HEK293 (cell line): ENCODE measurements at regions not wholly inside any gene's neighbourhood (a gene's known extent, or its start where the extent isn't known, plus 50 kb on each side); places are given as distances from the start of the nearest gene placed in this dataset.

Experiments used
- CTCF ChIA-PET: fragments of 350-600 bp; formaldehyde crosslinking; extraction: SDS; loops from one replicate; lab custom pipeline; 2021; ENCODE audit warnings: antibody characterized with exemption; lab: Yijun Ruan, JAX
- POLR2A ChIA-PET: fragments of 300-600 bp; formaldehyde crosslinking; extraction: SDS; loops from one replicate; lab custom pipeline; 2020; ENCODE audit warnings: antibody characterized with exemption, inconsistent platforms; lab: Yijun Ruan, JAX
- H3K27ac ChIP-seq: fragments of 200-500 bp; sonication (Bioruptor generic); 2 replicates; pipeline ENCODE4 v1.5.1; 2014; ENCODE audit warnings: low read depth, low read length, control low read depth, inconsistent platforms; ENCODE audit errors: extremely low read depth
- H3K36me3 ChIP-seq, 2 experiments: fragments of 200-500 bp in 1 of 2; sonication (Bioruptor generic) in 1 of 2; 1 replicate in 1 of 2; 2 replicates in 1 of 2; pipeline ENCODE4 v1.5.1; 2014 to 2017; ENCODE audit warnings: inconsistent platforms in 2 of 2, low read length in 2 of 2; ENCODE audit not compliant: control insufficient read depth in 2 of 2, insufficient read depth in 1 of 2
- H3K4me1 ChIP-seq: fragments of 200-500 bp; sonication (Bioruptor generic); 2 replicates; pipeline ENCODE4 v1.5.1; 2014; ENCODE audit warnings: mild to moderate bottlenecking, low read length, inconsistent platforms; ENCODE audit not compliant: control insufficient read depth, insufficient read depth
- H3K4me3 ChIP-seq: 2 replicates; pipeline ENCODE4 v1.5.1; 2011; ENCODE audit warnings: low read depth, mild to moderate bottlenecking, control low read depth, low read length, moderate library complexity
- H3K9me3 ChIP-seq: fragments of 200-500 bp; sonication (Bioruptor generic); 2 replicates; pipeline ENCODE4 v1.5.1; 2014; ENCODE audit warnings: low read depth, low read length, inconsistent platforms; ENCODE audit not compliant: control insufficient read depth, insufficient read depth
- BCL11A ChIP-seq: fragments of 450-650 bp; formaldehyde crosslinking; IDR thresholded peaks from 2 replicates; pipeline ENCODE4 v1.5.1; 2016; ENCODE audit warnings: low read depth, missing biosample characterization, missing genetic modification characterization
- ELK4 ChIP-seq: IDR thresholded peaks from 2 replicates; pipeline ENCODE4 v1.6.1; 2011; ENCODE audit warnings: mild to moderate bottlenecking, low read depth, low read length, borderline replicate concordance
- INSM2 ChIP-seq: fragments of 450-650 bp; formaldehyde crosslinking; IDR thresholded peaks from 2 replicates; pipeline ENCODE4 v1.5.1; 2016; ENCODE audit warnings: missing biosample characterization, missing genetic modification characterization
- KLF9 ChIP-seq: fragments of 450-650 bp; formaldehyde crosslinking; IDR thresholded peaks from 2 replicates; pipeline ENCODE4 v1.5.1; 2016; ENCODE audit warnings: missing biosample characterization, missing genetic modification characterization, low read depth
- REST ChIP-seq: fragments of 450-650 bp; formaldehyde crosslinking; IDR thresholded peaks from 2 replicates; pipeline ENCODE4 v1.5.1; 2016; ENCODE audit warnings: missing biosample characterization, missing genetic modification characterization
- TSHZ1 ChIP-seq: fragments of 450-650 bp; formaldehyde crosslinking; IDR thresholded peaks from 2 replicates; pipeline ENCODE4 v1.5.1; 2016; ENCODE audit warnings: missing biosample characterization, missing genetic modification characterization, borderline replicate concordance
- ZNF211 ChIP-seq: fragments of 450-650 bp; formaldehyde crosslinking; IDR thresholded peaks from 2 replicates; pipeline ENCODE4 v1.5.1; 2016; ENCODE audit warnings: low read depth, missing biosample characterization, missing genetic modification characterization
- ZNF280C ChIP-seq: fragments of 450-650 bp; formaldehyde crosslinking; IDR thresholded peaks from 2 replicates; pipeline ENCODE4 v1.5.1; 2016; ENCODE audit warnings: missing biosample characterization, missing genetic modification characterization
- ZNF280D ChIP-seq: fragments of 450-650 bp; formaldehyde crosslinking; IDR thresholded peaks from 2 replicates; pipeline ENCODE4 v1.5.1; 2016; ENCODE audit warnings: missing biosample characterization, missing genetic modification characterization
- ZNF311 ChIP-seq: fragments of 450-650 bp; formaldehyde crosslinking; IDR thresholded peaks from 2 replicates; pipeline ENCODE4 v1.5.1; 2017; ENCODE audit warnings: missing biosample characterization, missing genetic modification characterization, borderline replicate concordance
- ZNF335 ChIP-seq: fragments of 450-650 bp; formaldehyde crosslinking; conservative IDR thresholded peaks from 2 replicates; pipeline ENCODE4 v1.5.1; 2016; ENCODE audit warnings: missing biosample characterization, missing genetic modification characterization
- ZNF521 ChIP-seq: fragments of 450-650 bp; formaldehyde crosslinking; IDR thresholded peaks from 2 replicates; pipeline ENCODE4 v1.5.1; 2017; ENCODE audit warnings: missing biosample characterization, mild to moderate bottlenecking, missing genetic modification characterization
- ZNF610 ChIP-seq: fragments of 450-650 bp; formaldehyde crosslinking; IDR thresholded peaks from 2 replicates; pipeline ENCODE4 v1.5.1; 2016; ENCODE audit warnings: missing biosample characterization, missing genetic modification characterization, borderline replicate concordance
- ZNF704 ChIP-seq: fragments of 450-650 bp; formaldehyde crosslinking; IDR thresholded peaks from 2 replicates; pipeline ENCODE4 v1.5.1; 2016; ENCODE audit warnings: missing biosample characterization, missing genetic modification characterization
- ZNF837 ChIP-seq: fragments of 450-650 bp; formaldehyde crosslinking; IDR thresholded peaks from 2 replicates; pipeline ENCODE4 v1.5.1; 2016; ENCODE audit warnings: missing biosample characterization, missing genetic modification characterization
- ZSCAN4 ChIP-seq: fragments of 450-650 bp; formaldehyde crosslinking; IDR thresholded peaks from 2 replicates; pipeline ENCODE4 v1.5.1; 2017; ENCODE audit warnings: missing biosample characterization, missing genetic modification characterization
- ZSCAN5A ChIP-seq: fragments of 450-650 bp; formaldehyde crosslinking; IDR thresholded peaks from 2 replicates; pipeline ENCODE4 v1.5.1; 2016; ENCODE audit warnings: missing biosample characterization, missing genetic modification characterization
- ZXDB ChIP-seq: fragments of 450-650 bp; formaldehyde crosslinking; IDR thresholded peaks from 2 replicates; pipeline ENCODE4 v1.5.1; 2016; ENCODE audit warnings: missing biosample characterization, missing genetic modification characterization

GRCh38 chr13:60838581-60838980 is 441.6 kb downstream of the TDRD3 start:
- Histone ChIP-seq H3K9me3 (no peaks in the 10 kb centered on the region), H3K27ac (no peak overlapping the region), H3K4me1 (no peaks in the 10 kb centered on the region), H3K36me3 (no peaks in the 10 kb centered on the region), H3K4me3 (no peak overlapping the region)
- ChIA-PET POLR2A (no interaction called here), CTCF (no interaction called here)
- TF ChIP-seq ZNF610 (tag by site-specific recombination) (no peak), TSHZ1 (no peak), INSM2 (no peak), ZNF837 (tag by site-specific recombination) (no peak), ELK4 (no peak), ZNF335 (tag by site-specific recombination) (no peak), ZNF280C (no peak), ZNF311 (tag by site-specific recombination) (no peak), REST (no peak), ZNF280D (no peak), KLF9 (tag by site-specific recombination) (no peak), ZNF211 (tag by site-specific recombination) (no peak), ZSCAN4 (tag by site-specific recombination) (no peak), ZNF704 (tag by site-specific recombination) (no peak), BCL11A (tag by site-specific recombination) (no peak), ZSCAN5A (tag by site-specific recombination) (no peak), ZXDB (tag by site-specific recombination) (no peak), ZNF521 (tag by site-specific recombination) (no peak)
